ENCODE measurements at regions not wholly inside any gene's neighbourhood (a gene's known extent, or its start where the extent isn't known, plus 50 kb on each side); places are given as distances from the start of the nearest gene placed in this dataset.

DNA sequence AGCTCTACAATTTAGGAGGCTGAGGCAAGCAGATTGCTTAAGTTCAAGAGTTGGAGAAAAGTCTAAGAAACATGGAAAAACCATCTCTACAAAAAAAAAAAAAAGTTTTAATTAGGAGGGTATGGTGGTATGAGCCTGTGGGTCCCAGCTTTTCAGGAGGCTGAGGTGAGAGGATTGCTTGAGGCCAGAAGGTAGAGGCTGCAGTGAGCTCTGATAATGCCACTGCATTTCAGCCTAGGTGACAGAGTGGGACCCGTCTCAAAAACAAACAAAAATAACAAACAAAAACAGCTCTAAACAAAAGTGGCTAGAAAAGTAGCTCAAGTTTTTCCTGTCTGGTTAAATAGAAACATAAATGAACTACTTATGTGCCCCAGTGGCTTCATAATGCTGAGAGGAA lies 2133.6 kb upstream of the DEFB115 start:
- no peaks in the 10 kb centered on the region for H4K20me1 ChIP-seq (ENCODE audit: control insufficient read depth, extremely low read depth, insufficient read depth, low read length)
- H3K27me3 ChIP-seq (ENCODE audit: control insufficient read depth, insufficient read depth, low read length): no peaks in the 10 kb centered on the region
- H2AFZ ChIP-seq (ENCODE audit: low read length): no peak overlapping the region
- TF ChIP-seq, protein P1, sequence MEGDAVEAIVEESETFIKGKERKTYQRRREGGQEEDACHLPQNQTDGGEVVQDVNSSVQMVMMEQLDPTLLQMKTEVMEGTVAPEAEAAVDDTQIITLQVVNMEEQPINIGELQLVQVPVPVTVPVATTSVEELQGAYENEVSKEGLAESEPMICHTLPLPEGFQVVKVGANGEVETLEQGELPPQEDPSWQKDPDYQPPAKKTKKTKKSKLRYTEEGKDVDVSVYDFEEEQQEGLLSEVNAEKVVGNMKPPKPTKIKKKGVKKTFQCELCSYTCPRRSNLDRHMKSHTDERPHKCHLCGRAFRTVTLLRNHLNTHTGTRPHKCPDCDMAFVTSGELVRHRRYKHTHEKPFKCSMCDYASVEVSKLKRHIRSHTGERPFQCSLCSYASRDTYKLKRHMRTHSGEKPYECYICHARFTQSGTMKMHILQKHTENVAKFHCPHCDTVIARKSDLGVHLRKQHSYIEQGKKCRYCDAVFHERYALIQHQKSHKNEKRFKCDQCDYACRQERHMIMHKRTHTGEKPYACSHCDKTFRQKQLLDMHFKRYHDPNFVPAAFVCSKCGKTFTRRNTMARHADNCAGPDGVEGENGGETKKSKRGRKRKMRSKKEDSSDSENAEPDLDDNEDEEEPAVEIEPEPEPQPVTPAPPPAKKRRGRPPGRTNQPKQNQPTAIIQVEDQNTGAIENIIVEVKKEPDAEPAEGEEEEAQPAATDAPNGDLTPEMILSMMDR (conservative IDR thresholded peaks at IDR 0.05 in 1 of 2, IDR thresholded peaks at IDR 0.05 in 1 of 2; ENCODE audit: low read depth in 1 of 2, low read length in 2 of 2): no peak
- no peak for TF ChIP-seq EZH2 (IDR thresholded peaks at IDR 0.05; ENCODE audit: low read length, missing control alignments)
- no peak overlapping the region for H3K9ac ChIP-seq (ENCODE audit: insufficient read depth, low read length)
- no peaks in the 10 kb centered on the region for H3K79me2 ChIP-seq (ENCODE audit: control insufficient read depth, insufficient read depth, low read length)
- no peak overlapping the region for H3K4me2 ChIP-seq (ENCODE audit: extremely low read depth, insufficient read depth, low read length)
- no peak overlapping the region for H3K4me3 ChIP-seq (replicated peaks in 1 of 4; ENCODE audit: control extremely low read depth in 1 of 4, insufficient read depth in 1 of 4, low read depth in 3 of 4, low read length in 4 of 4)
- no peak overlapping the region for H3K27ac ChIP-seq (ENCODE audit: insufficient read depth, low read length)
- no peaks in the 10 kb centered on the region for H3K4me1 ChIP-seq (ENCODE audit: control insufficient read depth, extremely low read depth, insufficient read depth, low read length)
- DNase-seq (ENCODE audit: low read depth in 2 of 2): no peak
- H3K36me3 ChIP-seq (ENCODE audit: control insufficient read depth, insufficient read depth, low read length): no peaks in the 10 kb centered on the region
- H3K9me3 ChIP-seq (ENCODE audit: control insufficient read depth, insufficient read depth, low read depth, low read length): peaks cover 3% of the 10 kb centered on the region
